HG03064 (cell line): ENCODE measurements at regions not wholly inside any gene's neighbourhood (a gene's known extent, or its start where the extent isn't known, plus 50 kb on each side); places are given as distances from the start of the nearest gene placed in this dataset.

Experiments
- ATAC-seq: cut with Tn5 transposase; IDR thresholded peaks from one replicate; pipeline ENCODE4 v1.9.1; 2021; ENCODE audit warnings: low read depth; ENCODE audit not compliant: unreplicated experiment

DNA sequence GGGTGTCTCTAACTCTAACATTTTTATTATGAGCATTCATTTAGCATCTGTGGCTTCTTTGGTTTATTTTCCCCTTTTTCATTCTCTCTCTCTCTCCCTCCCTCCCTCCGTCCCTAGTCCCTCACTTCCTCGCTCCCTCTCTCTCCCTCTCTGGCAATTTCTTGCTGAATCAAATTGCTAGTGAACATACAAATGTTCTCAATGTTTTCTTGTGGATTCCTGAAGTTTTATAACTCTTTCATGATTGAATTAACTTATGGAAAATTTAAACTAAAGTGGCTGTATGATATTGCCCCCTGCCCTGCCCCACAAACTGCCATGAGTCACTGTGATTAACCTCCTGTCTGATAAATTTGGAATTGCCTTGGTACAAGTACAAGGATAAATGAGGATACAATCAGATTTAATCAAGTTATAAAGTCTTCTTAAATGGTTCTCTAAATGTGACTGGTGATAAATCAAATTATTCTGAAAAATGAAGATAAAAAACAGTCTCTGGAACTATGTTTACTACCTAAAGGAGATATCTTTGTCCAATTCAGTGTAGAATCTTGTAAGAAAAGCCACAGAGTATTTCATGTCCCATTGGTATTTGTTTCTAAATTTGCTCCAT lies 143.0 kb upstream of the PDGFD start:
- no peak for ATAC-seq

DNA sequence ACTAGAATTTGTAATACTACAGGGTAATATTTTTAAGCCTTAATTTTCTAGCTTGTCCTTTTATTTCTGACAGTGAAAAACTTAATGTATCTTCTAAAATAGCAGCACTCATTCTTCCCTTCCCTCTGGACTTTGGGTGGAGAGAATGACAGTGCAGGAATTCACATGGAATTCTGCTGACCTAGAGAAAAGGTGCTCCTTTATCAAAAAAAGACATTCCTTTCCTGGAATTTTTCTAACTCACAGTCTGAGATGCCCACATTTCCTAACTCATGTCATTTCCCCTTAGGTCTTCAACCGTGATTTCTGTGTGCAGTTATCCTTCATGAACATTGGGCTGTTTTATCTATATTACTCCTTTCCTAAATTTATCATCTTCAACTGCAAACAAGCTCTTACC lies 137.8 kb upstream of the PDGFD start:
- ATAC-seq = no peak

DNA sequence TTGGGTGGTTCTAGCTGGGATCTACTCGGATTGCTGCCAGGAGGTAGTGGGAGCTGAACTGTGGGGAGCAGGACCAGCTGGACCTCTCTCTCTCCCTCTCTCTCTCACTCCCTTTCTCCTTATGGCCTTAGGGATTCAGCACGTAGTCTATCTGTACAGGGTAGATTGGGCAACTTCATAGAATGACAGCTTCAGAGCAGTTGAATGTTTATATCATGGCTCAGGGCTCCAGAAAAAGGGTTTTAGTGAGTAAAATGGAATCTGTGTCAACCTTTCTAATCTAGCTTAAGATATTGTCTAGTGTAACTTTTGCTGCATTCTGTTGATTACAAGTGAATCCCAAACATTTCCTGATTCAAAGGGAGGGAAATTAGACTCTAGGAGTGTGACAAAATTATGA lies 127.7 kb upstream of the PDGFD start:
- no peak for ATAC-seq

DNA sequence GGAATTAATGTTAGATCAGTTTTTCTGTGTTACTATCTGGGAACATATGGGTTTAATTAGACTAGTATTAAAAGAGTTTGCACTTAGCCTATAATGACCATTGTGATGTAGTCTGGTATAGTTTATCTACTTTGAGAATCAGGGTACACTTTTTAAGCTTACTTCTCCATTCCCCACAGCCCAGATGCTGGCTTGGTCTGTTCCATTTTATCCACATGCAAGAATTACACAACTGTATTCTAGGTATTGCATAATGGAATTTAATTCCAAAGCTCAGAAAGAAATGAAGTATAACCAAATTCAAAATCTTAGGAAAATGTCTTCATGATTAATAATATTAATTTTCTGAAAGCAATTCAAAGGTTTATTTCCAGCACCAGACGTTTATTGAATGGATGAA lies 122.2 kb upstream of the PDGFD start:
- no peak for ATAC-seq

DNA sequence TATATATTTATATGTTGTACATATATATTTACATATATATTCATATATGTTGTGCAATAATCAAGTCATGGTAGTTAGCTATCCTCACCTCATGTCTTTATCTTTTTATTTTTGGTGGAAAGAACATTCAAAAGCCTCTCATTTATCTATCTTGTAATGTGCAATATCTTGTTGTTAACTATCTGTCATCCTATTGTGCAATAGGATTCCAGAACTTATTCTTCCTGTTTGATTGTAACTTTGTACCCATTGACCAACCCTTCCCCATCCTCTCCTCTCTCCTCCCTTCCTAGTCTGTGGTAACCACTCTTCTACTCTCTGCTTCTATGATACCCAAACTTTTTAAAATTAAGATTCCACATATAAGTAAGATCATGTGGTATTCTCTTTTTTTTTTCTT lies 115.6 kb upstream of the PDGFD start:
- ATAC-seq = no peak

DNA sequence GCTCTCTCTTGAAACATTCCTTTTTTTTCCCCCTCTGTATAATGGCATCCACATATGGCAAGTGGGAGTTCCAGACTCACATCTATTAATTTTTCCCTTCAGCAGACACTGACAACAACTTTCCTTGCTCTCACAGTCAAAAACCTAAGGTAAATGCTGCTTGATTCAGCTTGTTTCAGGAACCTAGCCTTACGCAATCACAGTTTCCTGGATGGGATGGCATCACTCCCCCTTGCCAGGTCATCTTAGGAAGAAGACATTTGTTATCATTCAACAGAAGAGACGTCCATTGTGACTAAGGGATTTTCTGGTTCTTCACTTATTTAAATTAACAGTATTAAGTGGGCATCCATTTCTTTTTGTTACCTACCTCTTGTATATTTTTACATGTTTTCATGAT lies 112.0 kb upstream of the PDGFD start:
- ATAC-seq = no peak

DNA sequence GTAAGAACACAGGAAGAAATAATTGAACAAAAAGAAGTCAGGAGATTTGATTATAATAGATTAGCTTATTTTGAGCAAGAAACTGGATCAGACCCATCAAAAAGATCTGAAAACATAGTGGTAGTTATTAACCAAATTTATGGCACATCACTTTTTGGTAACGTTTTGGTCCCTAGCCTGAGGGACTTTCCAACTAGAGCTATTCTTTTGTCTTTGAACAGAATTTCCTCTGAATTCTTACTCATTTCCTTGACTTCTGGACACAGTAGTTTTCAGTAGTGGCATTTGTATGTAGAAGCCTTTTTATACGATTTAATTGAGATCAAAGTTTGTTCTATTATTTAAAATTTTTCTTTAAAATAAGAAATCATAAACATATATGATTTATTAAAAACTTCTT lies 96.5 kb upstream of the PDGFD start:
- ATAC-seq = no peak

DNA sequence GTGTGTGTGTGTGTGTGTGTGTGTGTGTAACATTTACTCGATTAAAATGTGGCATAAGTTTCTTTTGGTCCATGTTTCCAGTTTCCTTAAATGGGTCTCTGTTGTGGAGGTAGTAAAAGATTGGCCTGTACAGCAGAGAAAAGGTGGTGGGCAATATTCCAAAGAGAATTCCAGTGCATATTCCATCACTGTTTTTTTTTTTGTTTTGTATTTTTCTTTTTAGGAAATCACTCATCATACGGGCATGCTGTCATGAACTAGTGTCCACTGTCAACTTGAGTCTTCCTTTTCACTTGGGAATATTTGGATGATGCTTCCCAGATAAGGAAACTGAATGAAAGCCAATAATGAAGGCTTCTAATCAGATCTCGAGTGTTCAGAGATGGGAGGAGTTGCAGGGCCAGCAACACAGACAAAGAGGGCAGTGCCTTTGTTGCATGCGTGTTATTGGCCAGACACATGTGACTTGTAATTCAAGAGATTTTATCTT lies 95.2 kb upstream of the PDGFD start:
- ATAC-seq = no peak

DNA sequence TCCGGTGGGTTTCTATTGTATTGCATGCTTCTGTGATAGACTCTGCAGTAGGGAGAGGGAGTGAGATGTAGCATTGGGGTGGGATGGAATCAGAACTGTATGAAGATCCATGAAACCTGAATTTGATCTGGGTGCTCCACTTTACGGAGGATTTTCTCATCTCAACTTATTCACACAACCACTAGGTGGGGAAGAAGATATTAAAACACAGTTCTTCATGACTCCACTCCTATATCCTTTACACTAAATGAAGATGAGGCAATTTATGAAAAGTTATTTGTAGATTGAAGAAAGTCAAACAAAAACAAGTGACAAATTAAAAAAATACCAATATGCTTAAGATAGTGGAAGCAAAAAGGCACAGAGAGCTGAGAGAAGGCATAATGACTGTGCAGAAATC lies 92.6 kb upstream of the PDGFD start:
- no peak for ATAC-seq

DNA sequence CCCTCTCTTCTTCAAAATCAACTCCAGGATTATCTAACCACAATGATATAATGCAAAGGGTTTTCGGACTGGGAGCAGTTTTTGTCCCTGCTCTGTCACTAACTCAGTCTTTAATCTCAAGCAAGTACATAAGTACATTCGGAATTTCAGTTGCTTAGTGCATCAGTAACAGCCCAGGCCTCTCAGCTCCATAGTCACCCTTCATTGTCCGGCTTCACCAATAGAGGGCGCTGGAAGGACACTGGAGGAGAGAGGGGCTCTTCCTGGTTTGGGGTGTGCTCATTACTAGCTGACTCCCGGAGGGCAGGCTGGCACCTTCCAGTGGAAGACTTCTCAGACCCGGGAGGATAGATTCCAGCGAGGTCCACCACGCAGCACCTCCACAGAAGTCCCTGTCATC lies 90.4 kb upstream of the PDGFD start:
- ATAC-seq = peak; percentile 91

DNA sequence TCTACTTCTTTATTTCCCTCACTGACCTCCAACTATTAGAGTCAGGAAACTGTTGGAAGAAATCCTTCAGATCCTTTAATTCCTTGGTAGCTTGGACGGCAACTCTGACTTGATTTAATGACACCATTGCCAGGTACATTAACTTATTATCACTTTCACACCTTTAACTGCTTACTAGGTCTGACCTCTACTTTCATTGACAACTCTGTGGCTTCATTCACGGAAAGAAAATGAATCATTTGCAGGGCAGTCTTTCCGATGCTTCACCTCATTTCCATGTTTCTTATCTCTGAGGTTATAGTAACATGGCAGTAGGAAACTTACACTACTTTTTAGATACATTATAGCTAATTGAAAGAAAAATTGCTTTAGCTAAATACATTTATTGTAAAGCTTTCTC lies 82.6 kb upstream of the PDGFD start:
- no peak for ATAC-seq

DNA sequence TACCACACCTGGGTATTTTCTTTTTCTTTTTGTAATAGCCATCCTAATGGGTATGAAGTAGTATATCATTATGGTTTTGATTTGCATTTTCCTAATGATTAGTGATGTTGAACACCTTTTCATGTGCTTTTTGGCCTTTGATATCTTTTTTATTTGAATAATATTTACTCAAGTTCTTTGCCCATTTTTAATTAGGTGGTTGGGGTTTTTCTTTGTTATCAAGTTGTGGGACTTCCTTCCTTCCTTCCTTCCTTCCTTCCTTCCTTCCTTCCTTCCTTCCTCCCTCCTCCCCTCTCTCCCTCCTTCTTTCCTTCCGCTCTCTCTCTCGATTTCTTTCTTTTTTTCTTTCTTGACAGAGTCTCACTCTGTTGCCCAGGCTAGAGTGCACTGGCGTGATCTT lies 75.0 kb upstream of the PDGFD start:
- no peak for ATAC-seq

DNA sequence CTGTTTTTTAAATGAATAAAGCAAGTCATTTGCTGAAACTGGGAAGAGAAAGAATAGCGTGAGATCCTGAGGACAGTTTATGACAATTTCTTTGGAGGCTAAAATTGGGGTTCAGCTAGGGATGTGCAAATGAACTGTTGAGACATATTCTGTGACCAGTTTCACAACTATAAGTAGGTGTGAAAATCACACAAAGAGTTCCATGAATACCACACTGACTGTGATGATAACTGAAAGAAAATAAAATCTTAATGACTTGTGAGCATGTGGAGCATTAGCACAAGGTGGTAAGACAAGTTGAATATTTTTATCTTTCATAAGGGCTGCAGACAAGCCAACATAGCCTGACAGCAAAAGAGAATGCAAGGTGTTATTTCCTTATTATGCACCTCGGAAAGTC lies 61.1 kb upstream of the PDGFD start:
- ATAC-seq = no peak

DNA sequence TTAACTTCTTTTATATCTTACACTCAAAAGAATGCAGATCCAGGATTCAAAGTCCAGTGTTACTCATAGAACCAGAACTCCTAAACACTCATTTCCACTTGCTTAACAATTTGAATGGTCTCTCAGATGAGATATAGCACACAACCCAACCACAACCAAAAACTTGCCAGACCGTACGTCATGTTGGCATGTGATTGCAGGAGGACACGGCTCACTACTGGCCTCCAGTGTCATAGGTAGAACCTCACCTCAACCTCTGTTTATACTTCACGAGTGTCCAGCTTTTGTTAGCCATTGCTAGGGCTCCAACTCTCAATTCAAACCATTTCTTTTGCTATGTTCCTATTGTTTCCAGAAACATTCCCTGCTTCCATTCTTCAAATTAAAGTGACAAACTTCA lies 58.5 kb upstream of the PDGFD start:
- ATAC-seq = no peak

DNA sequence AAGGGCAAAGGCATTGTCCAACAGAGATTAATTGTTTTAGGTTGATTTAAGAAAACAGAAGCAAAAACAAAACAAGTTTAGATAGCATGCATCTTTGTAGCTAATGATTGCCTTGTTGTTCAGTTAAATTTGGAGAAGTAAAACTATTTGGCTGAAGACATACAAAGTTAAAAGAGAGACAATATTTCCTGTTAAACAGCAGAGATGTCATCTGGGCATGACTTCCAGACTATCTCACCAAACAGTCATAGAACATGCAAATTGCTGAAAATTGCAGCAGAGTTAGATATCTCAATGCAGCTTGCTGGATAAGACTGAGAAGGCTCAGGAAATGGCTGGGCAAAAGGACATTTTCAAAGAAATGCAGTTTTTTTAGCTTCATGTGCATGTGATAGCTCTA lies 57.5 kb upstream of the PDGFD start:
- ATAC-seq = no peak

DNA sequence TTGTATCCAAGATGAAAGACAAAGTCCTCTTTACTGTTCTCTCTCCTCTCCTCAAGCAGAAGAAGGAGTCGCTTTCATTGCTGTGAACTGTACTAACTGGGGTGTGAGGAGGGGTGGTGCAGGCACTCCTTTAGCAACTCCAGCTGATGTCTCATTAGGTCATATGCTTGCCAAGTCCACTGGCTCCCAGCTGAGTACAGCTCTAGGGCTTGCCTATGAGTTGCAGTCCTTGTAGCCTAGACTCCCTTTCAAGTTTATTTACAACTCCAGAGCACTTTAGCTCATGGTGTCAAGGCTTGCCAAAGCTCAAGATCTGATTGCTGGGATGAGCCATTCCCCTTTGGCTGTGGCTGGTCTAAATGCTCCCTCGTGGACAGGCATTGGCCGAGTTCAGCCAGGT lies 55.1 kb upstream of the PDGFD start:
- no peak for ATAC-seq

DNA sequence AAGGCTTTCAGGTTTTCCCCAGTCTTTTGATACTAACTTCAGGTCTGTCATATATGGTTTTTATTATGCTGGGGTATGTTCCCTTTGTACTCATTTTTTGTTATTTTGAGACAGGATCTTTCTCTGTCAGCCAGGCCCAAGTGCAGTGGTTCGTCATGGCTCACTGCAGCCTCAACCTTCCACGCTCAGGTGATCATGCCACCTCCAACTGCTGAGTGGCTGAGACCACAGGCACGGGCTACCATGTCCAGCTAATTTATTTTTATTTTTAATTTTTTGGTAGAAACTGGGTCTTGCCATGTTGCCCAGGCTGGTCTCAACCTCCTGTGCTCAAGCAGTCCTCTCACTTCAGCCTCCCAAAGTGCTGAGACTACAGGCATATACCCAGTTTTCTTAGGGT lies 50.6 kb upstream of the PDGFD start:
- no peak for ATAC-seq
